H9 (cell line): ENCODE measurements at regions not wholly inside any gene's neighbourhood (a gene's known extent, or its start where the extent isn't known, plus 50 kb on each side); places are given as distances from the start of the nearest gene placed in this dataset.
"Not testable (repeated sequence)": the region's sequence is repeated elsewhere in the genome, so short reads cannot be mapped to it uniquely, and the experiment has no call there.

ENCODE experiments used
- DNase-seq: peaks from one replicate; pipeline ENCODE4 v3.0.0-alpha.2; 2017
- H2AFZ ChIP-seq: one replicate; pipeline ENCODE4 v1.6.1; 2013; ENCODE audit warnings: mild to moderate bottlenecking, low read length, control low read depth, moderate library complexity
- H2AK5ac ChIP-seq: 2 replicates; pipeline ENCODE4 v1.6.1; 2013; ENCODE audit warnings: low read length, control low read depth, mixed read lengths; ENCODE audit not compliant: insufficient read length
- H2BK120ac ChIP-seq: one replicate; pipeline ENCODE4 v1.6.1; 2013; ENCODE audit warnings: low read depth, mild to moderate bottlenecking, low read length, control low read depth, inconsistent platforms; ENCODE audit not compliant: poor library complexity, severe bottlenecking
- H2BK12ac ChIP-seq: 2 replicates; pipeline ENCODE4 v1.6.1; 2013; ENCODE audit warnings: low read length, control low read depth, mixed read lengths, low read depth; ENCODE audit not compliant: insufficient read length
- H2BK15ac ChIP-seq: 2 replicates; pipeline ENCODE4 v1.6.1; 2013; ENCODE audit warnings: low read depth, low read length, control low read depth
- H2BK20ac ChIP-seq: one replicate; pipeline ENCODE4 v1.6.1; 2013; ENCODE audit warnings: low read depth, mild to moderate bottlenecking, low read length, control low read depth, inconsistent platforms; ENCODE audit not compliant: poor library complexity, severe bottlenecking
- H2BK5ac ChIP-seq: 2 replicates; pipeline ENCODE4 v1.6.1; 2013; ENCODE audit warnings: low read length, control low read depth, mixed read lengths; ENCODE audit not compliant: insufficient read length
- H3K14ac ChIP-seq: 2 replicates; pipeline ENCODE4 v1.6.1; 2013; ENCODE audit warnings: low read length, control low read depth; ENCODE audit not compliant: insufficient read depth
- H3K18ac ChIP-seq: 2 replicates; pipeline ENCODE4 v1.6.1; 2013; ENCODE audit warnings: low read depth, mild to moderate bottlenecking, mixed read lengths, low read length, control low read depth; ENCODE audit not compliant: insufficient read length
- H3K23ac ChIP-seq: 2 replicates; pipeline ENCODE4 v1.6.1; 2013; ENCODE audit warnings: low read length, control low read depth, mixed read lengths, low read depth; ENCODE audit not compliant: insufficient read length
- H3K23me2 ChIP-seq: 2 replicates; pipeline ENCODE4 v1.6.1; 2013; ENCODE audit warnings: low read depth, mild to moderate bottlenecking, mixed read lengths, low read length, control low read depth; ENCODE audit not compliant: insufficient read length, poor library complexity, severe bottlenecking
- H3K27ac ChIP-seq: 2 replicates; pipeline ENCODE4 v1.5.1; 2013; ENCODE audit warnings: low read length, control low read depth, mixed read lengths, low read depth; ENCODE audit not compliant: insufficient read length
- H3K27me3 ChIP-seq: 2 replicates; pipeline ENCODE4 v1.6.1; 2013; ENCODE audit warnings: low read length, control low read depth, inconsistent platforms; ENCODE audit not compliant: insufficient read depth
- H3K4ac ChIP-seq: 2 replicates; pipeline ENCODE4 v1.6.1; 2013; ENCODE audit warnings: low read depth, mild to moderate bottlenecking, control low read depth, inconsistent platforms, low read length, moderate library complexity
- H3K4me1 ChIP-seq: 2 replicates; pipeline ENCODE4 v1.6.1; 2013; ENCODE audit warnings: low read length, control low read depth, inconsistent platforms; ENCODE audit not compliant: insufficient read depth
- H3K4me2 ChIP-seq: 2 replicates; pipeline ENCODE4 v1.6.1; 2013; ENCODE audit warnings: low read length, control low read depth, mixed read lengths; ENCODE audit not compliant: insufficient read length, insufficient read depth
- H3K56ac ChIP-seq: 2 replicates; pipeline ENCODE4 v1.6.1; 2013; ENCODE audit warnings: low read depth, mild to moderate bottlenecking, mixed read lengths, low read length, control low read depth; ENCODE audit not compliant: insufficient read length
- H3K79me1 ChIP-seq: 2 replicates; pipeline ENCODE4 v1.6.1; 2013; ENCODE audit warnings: low read depth, mild to moderate bottlenecking, moderate library complexity, low read length, control low read depth, inconsistent platforms; ENCODE audit not compliant: insufficient read depth, poor library complexity, severe bottlenecking
- H3K79me2 ChIP-seq: 2 replicates; pipeline ENCODE4 v1.6.1; 2013; ENCODE audit warnings: low read length, control low read depth, inconsistent platforms; ENCODE audit not compliant: insufficient read depth
- H3K9ac ChIP-seq: 2 replicates; pipeline ENCODE4 v1.6.1; 2013; ENCODE audit warnings: low read length, control low read depth, mixed read lengths; ENCODE audit not compliant: insufficient read length; ENCODE audit errors: extremely low read depth
- H3K9me3 ChIP-seq: one replicate; pipeline ENCODE4 v1.6.1; 2013; ENCODE audit warnings: low read depth, low read length, inconsistent platforms; ENCODE audit not compliant: control insufficient read depth
- H3T11ph ChIP-seq: one replicate; pipeline ENCODE4 v1.6.1; 2013; ENCODE audit warnings: mild to moderate bottlenecking, low read length, control low read depth, inconsistent platforms
- H4K20me1 ChIP-seq: one replicate; pipeline ENCODE4 v1.6.1; 2013; ENCODE audit not compliant: control insufficient read depth, insufficient read length, insufficient read depth
- H4K5ac ChIP-seq: 2 replicates; pipeline ENCODE4 v1.6.1; 2013; ENCODE audit warnings: low read depth, mild to moderate bottlenecking, mixed read lengths, low read length, control low read depth; ENCODE audit not compliant: insufficient read length
- H4K8ac ChIP-seq: replicated peaks from 2 replicates; pipeline ENCODE4 v1.6.1; 2013; ENCODE audit warnings: low read length, control low read depth, mixed read lengths, low read depth; ENCODE audit not compliant: insufficient read length
- H4K91ac ChIP-seq: 2 replicates; pipeline ENCODE4 v1.6.1; 2013; ENCODE audit warnings: low read depth, mild to moderate bottlenecking, moderate library complexity, mixed read lengths, low read length, control low read depth; ENCODE audit not compliant: insufficient read length
- H3K27ac Mint-ChIP-seq, 3 experiments: 2 replicates in 2 of 3; 3 replicates in 1 of 3; pipeline ENCODE4 v1.8.0; 2020 to 2021; ENCODE audit warnings: mixed read lengths in 3 of 3, mild to moderate bottlenecking in 1 of 3, moderate library complexity in 1 of 3
- H3K27me3 Mint-ChIP-seq: 2 replicates; pipeline ENCODE4 v1.8.0; 2021; ENCODE audit warnings: low read depth, mild to moderate bottlenecking, moderate library complexity, mixed read lengths
- H3K36me3 Mint-ChIP-seq, 3 experiments: 2 replicates in 2 of 3; 3 replicates in 1 of 3; pipeline ENCODE4 v1.8.0; 2020 to 2021; ENCODE audit warnings: low read depth in 3 of 3, mixed read lengths in 3 of 3; ENCODE audit not compliant: insufficient read depth in 1 of 3
- H3K4me1 Mint-ChIP-seq, 2 experiments: 2 replicates each; pipeline ENCODE4 v1.8.0; 2020; ENCODE audit warnings: mixed read lengths in 2 of 2
- H3K4me3 Mint-ChIP-seq, 2 experiments: 2 replicates in 1 of 2; 3 replicates in 1 of 2; pipeline ENCODE4 v1.8.0; 2020 to 2021; ENCODE audit warnings: mild to moderate bottlenecking in 2 of 2, mixed read lengths in 2 of 2, moderate library complexity in 1 of 2
- H3K9me3 Mint-ChIP-seq, 2 experiments: 2 replicates in 1 of 2; 3 replicates in 1 of 2; pipeline ENCODE4 v1.8.0; 2020; ENCODE audit warnings: mild to moderate bottlenecking in 2 of 2, mixed read lengths in 2 of 2, moderate library complexity in 1 of 2
- WGBS: extraction: QIAGEN DNeasy Blood & Tissue Kit; methylation state at CpG from one replicate; pipeline ENCODE4 v1.1.7; 2013; ENCODE audit warnings: missing lambda C conversion rate, low lambda C conversion rate, mixed read lengths; ENCODE audit not compliant: insufficient read length; ENCODE audit errors: extremely low coverage; 5-methylcytosine and 5-hydroxymethylcytosine counted together
- TF ChIP-seq, protein P1 (sequence below): fragments of 200-600 bp; sonication (generic); conservative IDR thresholded peaks from 3 replicates; pipeline ENCODE4 v1.8.0; 2021; ENCODE audit warnings: antibody characterized with exemption, mild to moderate bottlenecking

DNA sequence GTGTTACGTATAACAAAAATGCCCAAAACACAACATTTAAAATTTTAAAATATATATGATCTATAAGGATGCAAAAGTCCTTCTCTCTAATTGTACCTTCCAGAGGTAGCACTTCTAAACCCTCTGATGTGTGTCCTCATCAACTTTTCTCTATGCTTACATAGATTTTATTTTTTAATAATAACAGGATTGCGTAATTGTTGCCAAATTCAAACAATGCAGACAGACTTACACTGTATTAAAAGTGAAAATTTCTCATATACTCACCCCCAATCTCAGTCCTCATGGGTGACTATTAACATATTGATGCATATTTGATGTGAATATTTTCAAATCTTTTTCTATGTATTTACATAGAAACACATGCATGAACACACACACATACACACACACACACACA lies 144.0 kb downstream of the RBMX2 start:
- Histone ChIP-seq H4K20me1 (no peaks in the 10 kb centered on the region), H2AK5ac (no peak overlapping the region), H4K91ac (no peak overlapping the region), H3K14ac (no peak overlapping the region), H3K79me2 (no peaks in the 10 kb centered on the region), H3K27ac (no peak overlapping the region), H3K4me1 (no peaks in the 10 kb centered on the region; the same call in 1 of the 2 replicates), H3K4ac (no peak overlapping the region), H2AFZ (no peak overlapping the region), H2BK12ac (no peak overlapping the region), H2BK120ac (no peak overlapping the region), H2BK5ac (no peak overlapping the region), H3T11ph (no peak overlapping the region), H3K4me2 (no peak overlapping the region), H2BK15ac (no peak overlapping the region), H4K5ac (no peak overlapping the region), H3K23ac (no peak overlapping the region), H3K79me1 (no peaks in the 10 kb centered on the region), H3K56ac (no peak overlapping the region), H2BK20ac (no peak overlapping the region), H3K27me3 (no peaks in the 10 kb centered on the region), H3K9ac (no peak overlapping the region), H3K18ac (no peak overlapping the region), H3K9me3 (no peaks in the 10 kb centered on the region), H3K23me2 (no peaks in the 10 kb centered on the region), H4K8ac (no peak overlapping the region)
- H3K36me3 Mint-ChIP-seq = no peaks in the 10 kb centered on the region
- no CpG with 5 or more reads among the region's 2 CpGs for WGBS
- H3K27ac Mint-ChIP-seq = no peak overlapping the region
- H3K4me3 Mint-ChIP-seq = no peak overlapping the region
- no peak for DNase-seq
- TF ChIP-seq, protein P1, sequence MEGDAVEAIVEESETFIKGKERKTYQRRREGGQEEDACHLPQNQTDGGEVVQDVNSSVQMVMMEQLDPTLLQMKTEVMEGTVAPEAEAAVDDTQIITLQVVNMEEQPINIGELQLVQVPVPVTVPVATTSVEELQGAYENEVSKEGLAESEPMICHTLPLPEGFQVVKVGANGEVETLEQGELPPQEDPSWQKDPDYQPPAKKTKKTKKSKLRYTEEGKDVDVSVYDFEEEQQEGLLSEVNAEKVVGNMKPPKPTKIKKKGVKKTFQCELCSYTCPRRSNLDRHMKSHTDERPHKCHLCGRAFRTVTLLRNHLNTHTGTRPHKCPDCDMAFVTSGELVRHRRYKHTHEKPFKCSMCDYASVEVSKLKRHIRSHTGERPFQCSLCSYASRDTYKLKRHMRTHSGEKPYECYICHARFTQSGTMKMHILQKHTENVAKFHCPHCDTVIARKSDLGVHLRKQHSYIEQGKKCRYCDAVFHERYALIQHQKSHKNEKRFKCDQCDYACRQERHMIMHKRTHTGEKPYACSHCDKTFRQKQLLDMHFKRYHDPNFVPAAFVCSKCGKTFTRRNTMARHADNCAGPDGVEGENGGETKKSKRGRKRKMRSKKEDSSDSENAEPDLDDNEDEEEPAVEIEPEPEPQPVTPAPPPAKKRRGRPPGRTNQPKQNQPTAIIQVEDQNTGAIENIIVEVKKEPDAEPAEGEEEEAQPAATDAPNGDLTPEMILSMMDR = no peak
- peaks cover 4% of the 10 kb centered on the region for H3K27me3 Mint-ChIP-seq
- no peaks in the 10 kb centered on the region for H3K9me3 Mint-ChIP-seq
- peaks cover 9 to 13% of the 10 kb centered on the region in 2 experiments for H3K4me1 Mint-ChIP-seq

DNA sequence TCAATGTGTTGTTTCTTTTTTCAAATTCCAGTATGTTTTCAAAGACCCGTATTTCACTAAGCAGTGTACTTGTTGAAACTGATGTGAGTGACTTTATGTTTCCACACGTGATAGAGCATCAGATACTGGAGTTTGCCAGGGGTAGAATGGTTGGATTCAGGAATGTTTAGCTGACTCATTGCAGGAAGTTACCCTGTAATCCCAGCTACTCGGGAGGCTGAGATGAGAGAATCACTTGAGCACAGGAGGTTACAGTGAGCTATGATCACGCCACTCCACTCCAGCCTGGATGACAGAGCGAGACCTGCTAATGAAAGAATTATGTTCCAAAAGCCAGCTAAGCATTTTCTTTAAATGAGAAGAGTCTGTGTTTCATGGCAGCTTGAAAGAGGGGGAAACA lies 147.6 kb downstream of the RBMX2 start:
- not testable (repeated sequence) for H3K4me3 Mint-ChIP-seq, DNase-seq, H4K20me1 ChIP-seq, H3K9me3 Mint-ChIP-seq, H3K79me1 ChIP-seq, H4K8ac ChIP-seq, H2BK15ac ChIP-seq, H3K27ac Mint-ChIP-seq, H3T11ph ChIP-seq, H3K9me3 ChIP-seq, H4K91ac ChIP-seq, H3K79me2 ChIP-seq, H3K18ac ChIP-seq, H2BK120ac ChIP-seq, H3K14ac ChIP-seq, H3K23me2 ChIP-seq, H3K36me3 Mint-ChIP-seq, H3K4ac ChIP-seq, H2BK12ac ChIP-seq, H2AFZ ChIP-seq, H3K4me1 ChIP-seq, H3K9ac ChIP-seq, H3K56ac ChIP-seq, H2BK5ac ChIP-seq, H3K4me2 ChIP-seq, H2AK5ac ChIP-seq, H3K23ac ChIP-seq, H3K27ac ChIP-seq, H4K5ac ChIP-seq, H2BK20ac ChIP-seq, H3K27me3 ChIP-seq
- peaks cover 9 to 13% of the 10 kb centered on the region in 2 experiments for H3K4me1 Mint-ChIP-seq
- H3K27me3 Mint-ChIP-seq = peaks cover 18% of the 10 kb centered on the region
- WGBS = no CpG with 5 or more reads among the region's 5 CpGs
